B cell (primary cell): ENCODE measurements at regions not wholly inside any gene's neighbourhood (a gene's known extent, or its start where the extent isn't known, plus 50 kb on each side); places are given as distances from the start of the nearest gene placed in this dataset.

Source experiments
- ATAC-seq: fragments of 200-7000 bp; cut with Tn5 transposase; one replicate; pipeline ENCODE4 v1.10.0; 2021; ENCODE audit warnings: low read depth, mild to moderate bottlenecking, moderate number of reproducible peaks, moderate library complexity
- CTCF ChIA-PET: fragments of 350-600 bp; sonication (Branson Sonifier 250); formaldehyde crosslinking; loops from one replicate; lab custom pipeline; 2021; ENCODE audit warnings: antibody characterized with exemption, inconsistent platforms; lab: Charles Lee
- POLR2A ChIA-PET: fragments of 350-600 bp; sonication (Branson Sonifier 250); formaldehyde crosslinking; loops from one replicate; lab custom pipeline; 2021; ENCODE audit warnings: antibody characterized with exemption; lab: Charles Lee
- DNase-seq: peaks from one replicate; pipeline ENCODE4 v3.0.0; 2013
- H2AFZ ChIP-seq: 2 replicates; pipeline ENCODE4 v1.6.1; 2012; ENCODE audit warnings: mild to moderate bottlenecking, low read depth, low read length; ENCODE audit not compliant: insufficient read depth, poor library complexity, severe bottlenecking
- H3K27ac ChIP-seq, 2 donors: 1 replicate in 1 of 2; 2 replicates in 1 of 2; pipeline ENCODE4 v1.5.1; 2012 to 2013; ENCODE audit warnings: low read length in 2 of 2, mild to moderate bottlenecking in 2 of 2, moderate library complexity in 1 of 2
- H3K27me3 ChIP-seq, 4 experiments: fragments of 200-600 bp in 1 of 4; sonication (generic) in 1 of 4; replicated peaks in 1 of 4; 1 replicate in 2 of 4; 2 replicates in 2 of 4; pipeline versions ENCODE4 v1.6.1 to v1.7.0; 2013 to 2016; ENCODE audit warnings: low read length in 3 of 4, mild to moderate bottlenecking in 2 of 4, mixed read lengths in 1 of 4, moderate library complexity in 1 of 4; ENCODE audit not compliant: insufficient read depth in 4 of 4, control insufficient read depth in 3 of 4; ENCODE audit errors: control extremely low read depth in 1 of 4
- H3K36me3 ChIP-seq, 2 experiments: replicated peaks in 1 of 2; 1 replicate in 1 of 2; 2 replicates in 1 of 2; pipeline versions ENCODE4 v1.6.1 to v1.7.1; 2013; ENCODE audit warnings: low read length in 1 of 2; ENCODE audit not compliant: insufficient read depth in 2 of 2, control insufficient read depth in 1 of 2; ENCODE audit errors: control extremely low read depth in 1 of 2, extremely low read depth in 1 of 2
- H3K4me1 ChIP-seq, 2 donors: fragments of 200-600 bp in 1 of 2; sonication (generic) in 1 of 2; 1 replicate in 1 of 2; 2 replicates in 1 of 2; pipeline versions ENCODE4 v1.5.1 to v1.6.1; 2013 to 2017; ENCODE audit warnings: low read length in 2 of 2; ENCODE audit not compliant: control insufficient read depth in 2 of 2, insufficient read depth in 2 of 2
- H3K4me2 ChIP-seq: replicated peaks from 2 replicates; pipeline ENCODE3; 2012; ENCODE audit warnings: mild to moderate bottlenecking, low read depth, low read length; ENCODE audit not compliant: poor library complexity, severe bottlenecking
- H3K4me3 ChIP-seq, 5 experiments: fragments of 200-600 bp in 1 of 5; sonication (generic) in 1 of 5; 1 replicate in 3 of 5; 2 replicates in 2 of 5; pipeline versions ENCODE4 v1.5.1 to v1.7.0; 2011 to 2016; ENCODE audit warnings: low read length in 4 of 5, mild to moderate bottlenecking in 4 of 5, low read depth in 2 of 5, control low read depth in 1 of 5, moderate library complexity in 1 of 5; ENCODE audit not compliant: insufficient read depth in 1 of 5; ENCODE audit errors: control extremely low read depth in 1 of 5, extremely low read depth in 1 of 5
- H3K79me2 ChIP-seq: fragments of 200-600 bp; sonication (generic); one replicate; pipeline ENCODE4 v1.6.0; 2016; ENCODE audit warnings: low read length; ENCODE audit not compliant: control insufficient read depth, insufficient read depth
- H3K9ac ChIP-seq: fragments of 200-600 bp; sonication (generic); 2 replicates; pipeline ENCODE4 v1.6.1; 2017; ENCODE audit warnings: mild to moderate bottlenecking, low read length, moderate library complexity
- H3K9me3 ChIP-seq, 3 donors: one replicate each; pipeline versions ENCODE4 v1.6.1 to v1.7.1; 2013; ENCODE audit warnings: low read length in 2 of 3; ENCODE audit not compliant: control insufficient read depth in 2 of 3, insufficient read depth in 1 of 3; ENCODE audit errors: control extremely low read depth in 1 of 3
- H4K20me1 ChIP-seq: 2 replicates; pipeline ENCODE4 v1.6.0; 2012; ENCODE audit warnings: mild to moderate bottlenecking, low read length; ENCODE audit not compliant: insufficient read depth, control insufficient read depth, poor library complexity, severe bottlenecking
- H3K27ac Mint-ChIP-seq: one replicate; pipeline ENCODE4 v1.8.0; 2021; ENCODE audit warnings: mixed read lengths
- H3K27me3 Mint-ChIP-seq: one replicate; pipeline ENCODE4 v1.8.0; 2021; ENCODE audit warnings: mixed read lengths
- H3K4me1 Mint-ChIP-seq: one replicate; pipeline ENCODE4 v1.8.0; 2021; ENCODE audit warnings: mixed read lengths
- H3K4me3 Mint-ChIP-seq: one replicate; pipeline ENCODE4 v1.8.0; 2021; ENCODE audit warnings: mixed read lengths
- H3K9me3 Mint-ChIP-seq: one replicate; pipeline ENCODE4 v1.8.0; 2022; ENCODE audit warnings: mixed read lengths; ENCODE audit not compliant: insufficient read depth
- CTCF ChIP-seq: fragments of 200-600 bp; IDR thresholded peaks from one replicate; pipeline ENCODE4 v1.8.0; 2022; ENCODE audit warnings: antibody characterized with exemption, mild to moderate bottlenecking
- WGBS: methylation state at CpG from one replicate; pipeline ENCODE4 v1.1.5; 2013; ENCODE audit warnings: missing lambda C conversion rate; ENCODE audit not compliant: insufficient coverage; 5-methylcytosine and 5-hydroxymethylcytosine counted together
- intact Hi-C: fragments of 100-400 bp; cut with micrococcal nuclease; formaldehyde crosslinking; loops from one replicate; pipeline ENCODE4 v1.10.0; 2022

- Mint-ChIP-seq H3K4me1 (no peaks in the 10 kb centered on the region), H3K9me3 (no peaks in the 10 kb centered on the region), H3K27me3 (peaks cover 3% of the 10 kb centered on the region), H3K4me3 (no peak overlapping the region), H3K27ac (no peak overlapping the region)
- DNase-seq (no peak), ATAC-seq (no peak)
- Histone ChIP-seq H2AFZ (no peak overlapping the region), H3K79me2 (no peaks in the 10 kb centered on the region), H3K9me3 (peaks cover 0 to 1% (median 0%) of the 10 kb centered on the region in 3 donors), H3K27ac (no peak overlapping the region), H4K20me1 (no peaks in the 10 kb centered on the region), H3K4me3 (no peak overlapping the region), H3K27me3 (no peaks in the 10 kb centered on the region), H3K36me3 (no peaks in the 10 kb centered on the region), H3K4me1 (no peaks in the 10 kb centered on the region), H3K9ac (no peak overlapping the region), H3K4me2 (no peak overlapping the region)
- WGBS: no CpG with 5 or more reads among the region's 3 CpGs
- POLR2A ChIA-PET: no interaction called here
- no peak for TF ChIP-seq CTCF
- intact Hi-C loops: no loop called here
- CTCF ChIA-PET: no interaction called here
These were observed 149.0 kb downstream of the QPCT start for GRCh38 chr2:37493425-37493824.

GRCh38 chr2:37499113-37499512 is 154.7 kb downstream of the QPCT start:
- WGBS: no CpG with 5 or more reads among the region's 3 CpGs
- H3K4me2 ChIP-seq: no peak overlapping the region
- H3K4me3 Mint-ChIP-seq: no peak overlapping the region
- no peak overlapping the region for H3K4me3 ChIP-seq
- no peaks in the 10 kb centered on the region for H3K4me1 Mint-ChIP-seq
- intact Hi-C loops: no loop called here
- H3K9me3 Mint-ChIP-seq: no peaks in the 10 kb centered on the region
- H3K27ac ChIP-seq: no peak overlapping the region
- H3K79me2 ChIP-seq: no peaks in the 10 kb centered on the region
- no peaks in the 10 kb centered on the region for H3K9me3 ChIP-seq
- no peak overlapping the region for H3K27ac Mint-ChIP-seq
- POLR2A ChIA-PET: no interaction called here
- no peak for TF ChIP-seq CTCF
- no peaks in the 10 kb centered on the region for H4K20me1 ChIP-seq
- CTCF ChIA-PET: no interaction called here
- H3K4me1 ChIP-seq: no peaks in the 10 kb centered on the region
- ATAC-seq: no peak
- no peak overlapping the region for H3K9ac ChIP-seq
- peaks cover 0 to 5% (median 2%) of the 10 kb centered on the region in 4 experiments for H3K27me3 ChIP-seq
- peaks cover 15% of the 10 kb centered on the region for H3K27me3 Mint-ChIP-seq
- H3K36me3 ChIP-seq: no peaks in the 10 kb centered on the region
- no peak overlapping the region for H2AFZ ChIP-seq
- no peak for DNase-seq
